ENCODE measurements at regions not wholly inside any gene's neighbourhood (a gene's known extent, or its start where the extent isn't known, plus 50 kb on each side); places are given as distances from the start of the nearest gene placed in this dataset.

GRCh38 chr4:152239216-152239615, 296.7 kb downstream of the FBXW7 start:
- no peak for TF ChIP-seq POLR2A (IDR thresholded peaks at IDR 0.05; ENCODE audit: extremely low read depth, insufficient read length)
- TF ChIP-seq CTCF (IDR thresholded peaks at IDR 0.05; ENCODE audit: low read depth, low read length): no peak

Measured in NB4 (cell line).